ENCODE measurements at regions not wholly inside any gene's neighbourhood (a gene's known extent, or its start where the extent isn't known, plus 50 kb on each side); places are given as distances from the start of the nearest gene placed in this dataset.

DNA sequence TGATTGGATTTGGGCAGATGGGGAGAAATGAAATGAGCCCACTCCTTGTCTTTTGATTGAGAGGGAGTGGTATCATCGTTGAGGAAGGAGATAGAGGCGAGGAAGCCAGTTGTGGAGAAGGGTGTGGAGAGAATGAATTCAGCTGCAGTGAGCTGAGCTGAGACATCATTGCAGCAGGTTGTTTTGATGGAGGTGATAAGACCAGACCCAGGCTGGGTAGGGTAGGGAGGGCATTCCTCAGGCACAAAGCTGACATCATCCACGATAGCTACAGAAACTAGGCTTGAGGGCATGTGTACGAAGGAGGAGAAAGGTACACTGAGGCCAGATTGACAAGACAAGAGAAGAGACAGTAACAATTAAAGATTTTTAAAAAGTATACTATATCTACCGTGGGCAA, 1500.9 kb upstream of the SLC10A2 start:
- TF ChIP-seq CTCF (conservative IDR thresholded peaks at IDR 0.05 in 1 of 2, IDR thresholded peaks at IDR 0.05 in 1 of 2; ENCODE audit: low read depth in 1 of 2, low read length in 2 of 2) = no peak
- TF ChIP-seq EZH2 (IDR thresholded peaks at IDR 0.05; ENCODE audit: low read length, missing control alignments) = no peak
